ENCODE measurements at regions not wholly inside any gene's neighbourhood (a gene's known extent, or its start where the extent isn't known, plus 50 kb on each side); places are given as distances from the start of the nearest gene placed in this dataset.
A peak's percentile ranks its signal among the peaks of the same experiment; 100 is the strongest.
"Not testable (repeated sequence)": the region's sequence is repeated elsewhere in the genome, so short reads cannot be mapped to it uniquely, and the experiment has no call there.

DNA sequence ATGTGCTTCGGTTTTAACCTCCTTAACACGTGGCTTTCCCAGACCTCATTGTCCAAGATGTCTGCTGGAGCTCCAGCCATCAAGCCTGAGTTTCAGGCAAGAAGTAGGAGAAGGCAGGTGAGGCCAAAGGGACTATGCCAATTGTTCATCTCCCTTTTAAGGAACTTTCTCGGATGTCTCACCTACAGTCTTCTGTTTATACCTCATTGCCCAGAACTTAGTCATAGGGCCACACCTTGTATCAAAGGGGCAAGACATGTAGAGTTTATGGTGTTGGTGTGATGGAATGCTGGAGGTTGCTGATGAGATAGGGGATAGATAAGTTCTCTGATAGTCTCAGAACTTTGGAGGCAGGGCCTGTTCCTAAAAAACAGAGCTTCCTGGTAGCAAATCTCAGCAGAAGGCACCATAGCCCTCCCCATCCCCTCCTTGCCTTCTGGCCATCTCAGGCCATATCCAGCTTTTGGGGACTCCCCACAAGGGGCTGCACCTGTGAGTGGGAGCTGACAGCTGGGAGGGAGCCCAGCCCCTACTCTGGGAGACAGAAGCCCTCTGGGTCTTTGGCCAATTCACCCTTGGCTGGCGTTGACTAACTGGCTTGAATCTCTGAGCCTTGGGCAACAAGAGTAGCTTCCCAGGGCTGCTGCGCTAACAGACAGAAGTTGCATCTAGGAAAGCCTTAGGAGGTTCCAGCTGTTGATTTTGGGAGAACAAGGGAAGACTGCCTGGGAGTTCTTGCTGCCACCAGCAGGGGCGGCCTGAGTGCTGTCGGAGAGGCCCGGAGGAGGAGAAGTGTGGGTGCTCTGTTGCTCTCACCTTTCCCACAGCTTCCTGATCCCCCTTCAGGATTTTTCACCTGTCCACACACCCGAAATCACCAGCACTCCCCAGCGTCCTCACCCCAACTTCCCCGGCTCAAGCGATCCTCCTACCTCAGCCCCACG is 149.8 kb upstream of the THY1 start:
- TF ChIP-seq, protein P1, sequence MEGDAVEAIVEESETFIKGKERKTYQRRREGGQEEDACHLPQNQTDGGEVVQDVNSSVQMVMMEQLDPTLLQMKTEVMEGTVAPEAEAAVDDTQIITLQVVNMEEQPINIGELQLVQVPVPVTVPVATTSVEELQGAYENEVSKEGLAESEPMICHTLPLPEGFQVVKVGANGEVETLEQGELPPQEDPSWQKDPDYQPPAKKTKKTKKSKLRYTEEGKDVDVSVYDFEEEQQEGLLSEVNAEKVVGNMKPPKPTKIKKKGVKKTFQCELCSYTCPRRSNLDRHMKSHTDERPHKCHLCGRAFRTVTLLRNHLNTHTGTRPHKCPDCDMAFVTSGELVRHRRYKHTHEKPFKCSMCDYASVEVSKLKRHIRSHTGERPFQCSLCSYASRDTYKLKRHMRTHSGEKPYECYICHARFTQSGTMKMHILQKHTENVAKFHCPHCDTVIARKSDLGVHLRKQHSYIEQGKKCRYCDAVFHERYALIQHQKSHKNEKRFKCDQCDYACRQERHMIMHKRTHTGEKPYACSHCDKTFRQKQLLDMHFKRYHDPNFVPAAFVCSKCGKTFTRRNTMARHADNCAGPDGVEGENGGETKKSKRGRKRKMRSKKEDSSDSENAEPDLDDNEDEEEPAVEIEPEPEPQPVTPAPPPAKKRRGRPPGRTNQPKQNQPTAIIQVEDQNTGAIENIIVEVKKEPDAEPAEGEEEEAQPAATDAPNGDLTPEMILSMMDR (IDR thresholded peaks at IDR 0.05) = no peak
- TF ChIP-seq POLR2AphosphoS5 (IDR thresholded peaks at IDR 0.05; ENCODE audit: insufficient read depth in 1 of 2, low read depth in 1 of 2) (no peak), POLR2A (IDR thresholded peaks at IDR 0.05) (no peak)
- intact Hi-C loops (cut with DNase I) = no loop called here
- no peak for DNase-seq (ENCODE audit: extremely low spot score in 2 of 2)

DNA sequence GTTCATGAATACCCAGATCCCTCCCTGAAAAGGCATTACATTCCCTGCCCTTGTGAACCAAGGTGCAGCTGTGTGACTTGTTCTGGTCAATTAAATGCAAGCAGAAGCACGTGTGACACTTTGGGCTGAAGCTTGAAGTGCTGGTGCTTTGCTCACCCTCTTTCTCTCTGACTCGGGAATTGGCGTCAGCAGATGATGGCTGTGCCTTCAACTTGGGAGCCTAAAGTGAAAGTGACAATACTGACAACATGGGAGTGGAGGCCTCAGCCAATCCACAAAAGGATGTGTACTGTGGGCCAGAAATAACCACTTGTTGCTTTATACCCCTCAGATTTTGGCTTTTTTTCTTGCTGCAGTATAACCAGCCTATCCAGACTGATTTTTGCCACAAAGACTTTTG is 148.3 kb upstream of the THY1 start:
- intact Hi-C loops (cut with DNase I) = no loop called here

More for the DNA sequence above, 149.8 kb upstream of the THY1 start:
- peaks cover 12% of the 10 kb centered on the region for H3K4me1 ChIP-seq
- H3K27ac ChIP-seq = no peak overlapping the region
- H3K36me3 ChIP-seq = no peaks in the 10 kb centered on the region
- H3K9me3 ChIP-seq = no peaks in the 10 kb centered on the region
- H3K4me3 ChIP-seq = no peak overlapping the region
- H3K27me3 ChIP-seq = no peaks in the 10 kb centered on the region

DNA sequence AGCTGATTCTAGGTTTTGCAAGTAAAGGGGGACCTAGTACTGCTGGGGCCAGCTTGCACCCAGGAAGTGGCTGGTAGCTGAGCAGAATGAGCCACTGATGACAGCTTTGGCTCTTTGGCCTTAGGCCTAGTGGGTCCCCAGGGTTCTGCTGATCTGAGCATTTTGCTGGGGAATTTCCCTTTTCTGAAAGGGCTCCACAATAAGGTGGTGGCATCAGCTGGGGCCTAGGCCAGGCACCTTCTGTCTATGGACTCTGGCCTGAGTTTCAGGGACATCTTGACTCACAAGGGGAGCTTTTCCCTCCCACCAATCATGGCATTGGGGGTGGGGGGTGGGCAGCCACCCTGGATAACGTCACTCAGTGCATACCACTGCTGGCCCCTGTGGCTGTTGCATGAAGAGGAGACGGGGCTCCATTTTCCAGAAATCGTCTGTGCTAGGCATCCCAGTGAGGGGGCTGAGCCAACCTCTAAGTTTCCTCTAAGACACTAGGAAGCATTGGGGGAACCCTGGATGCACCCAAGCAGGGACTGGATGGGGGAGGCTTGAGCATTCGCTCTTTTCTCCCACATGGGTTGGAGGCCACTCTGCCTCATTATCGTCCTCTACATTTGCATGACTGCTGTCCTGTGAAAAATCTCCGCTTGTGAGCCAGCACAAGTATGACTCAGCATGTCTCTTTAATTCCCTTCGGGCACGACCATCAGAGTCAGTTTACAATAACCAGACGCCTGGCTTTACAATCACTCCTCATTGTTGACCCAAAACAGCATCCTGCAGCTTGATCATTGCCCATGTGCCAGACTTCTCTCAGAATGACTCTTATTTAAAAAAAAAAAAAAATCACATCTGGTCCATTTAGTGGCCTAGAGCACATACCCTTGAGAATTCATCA is 145.0 kb upstream of the THY1 start:
- H3K27ac ChIP-seq = peak overlapping the region; percentile 39
- H3K4me3 ChIP-seq = no peak overlapping the region
- peaks cover 16% of the 10 kb centered on the region for H3K4me1 ChIP-seq
- TF ChIP-seq POLR2A (IDR thresholded peaks at IDR 0.05) (no peak), POLR2AphosphoS5 (IDR thresholded peaks at IDR 0.05; ENCODE audit: insufficient read depth in 1 of 2, low read depth in 1 of 2) (no peak)
- TF ChIP-seq, protein P1 (IDR thresholded peaks at IDR 0.05) = no peak
- no peaks in the 10 kb centered on the region for H3K27me3 ChIP-seq
- H3K36me3 ChIP-seq = no peaks in the 10 kb centered on the region
- H3K9me3 ChIP-seq = no peaks in the 10 kb centered on the region
- DNase-seq (ENCODE audit: extremely low spot score in 2 of 2) = no peak
- intact Hi-C loops (cut with DNase I) = no loop called here

More for the DNA sequence above, 148.3 kb upstream of the THY1 start:
- H3K36me3 ChIP-seq = no peaks in the 10 kb centered on the region
- H3K27ac ChIP-seq = no peak overlapping the region
- DNase-seq (ENCODE audit: extremely low spot score in 2 of 2) = no peak
- H3K9me3 ChIP-seq = no peaks in the 10 kb centered on the region
- no peak overlapping the region for H3K4me3 ChIP-seq
- H3K4me1 ChIP-seq = peaks cover 16% of the 10 kb centered on the region
- no peaks in the 10 kb centered on the region for H3K27me3 ChIP-seq
- TF ChIP-seq POLR2AphosphoS5 (IDR thresholded peaks at IDR 0.05; ENCODE audit: insufficient read depth in 1 of 2, low read depth in 1 of 2) = no peak
- TF ChIP-seq, protein P1 (IDR thresholded peaks at IDR 0.05) = no peak
- no peak for TF ChIP-seq POLR2A (IDR thresholded peaks at IDR 0.05)

DNA sequence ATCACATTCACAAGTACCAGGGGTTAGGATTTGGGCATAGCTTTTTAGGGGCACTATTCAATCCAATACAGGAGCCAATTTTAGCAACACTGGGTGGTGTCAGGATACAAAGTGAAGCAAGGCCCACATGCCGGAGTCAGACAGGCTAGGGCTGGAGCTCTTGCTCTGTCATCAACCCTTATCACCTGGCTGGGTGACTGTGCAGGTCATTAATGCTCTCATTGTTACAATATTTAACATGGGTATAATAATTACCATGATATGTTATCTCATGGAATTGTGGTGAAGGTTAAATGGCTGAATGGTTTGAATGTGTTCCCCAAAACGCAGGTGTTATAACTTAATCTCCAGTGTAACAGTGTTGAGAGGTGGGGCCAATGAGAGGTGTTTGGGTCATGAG is 143.3 kb upstream of the THY1 start:
- DNase-seq (ENCODE audit: extremely low spot score in 2 of 2) = no peak
- H3K27ac ChIP-seq = no peak overlapping the region
- H3K4me3 ChIP-seq = no peak overlapping the region
- peaks cover 16% of the 10 kb centered on the region for H3K4me1 ChIP-seq
- no peaks in the 10 kb centered on the region for H3K36me3 ChIP-seq
- intact Hi-C loops (cut with DNase I) = no loop called here
- no peak for TF ChIP-seq POLR2A (IDR thresholded peaks at IDR 0.05)
- TF ChIP-seq POLR2AphosphoS5 (IDR thresholded peaks at IDR 0.05; ENCODE audit: insufficient read depth in 1 of 2, low read depth in 1 of 2) = no peak
- TF ChIP-seq, protein P1 (IDR thresholded peaks at IDR 0.05) = no peak
- H3K9me3 ChIP-seq = no peaks in the 10 kb centered on the region
- H3K27me3 ChIP-seq = no peaks in the 10 kb centered on the region

DNA sequence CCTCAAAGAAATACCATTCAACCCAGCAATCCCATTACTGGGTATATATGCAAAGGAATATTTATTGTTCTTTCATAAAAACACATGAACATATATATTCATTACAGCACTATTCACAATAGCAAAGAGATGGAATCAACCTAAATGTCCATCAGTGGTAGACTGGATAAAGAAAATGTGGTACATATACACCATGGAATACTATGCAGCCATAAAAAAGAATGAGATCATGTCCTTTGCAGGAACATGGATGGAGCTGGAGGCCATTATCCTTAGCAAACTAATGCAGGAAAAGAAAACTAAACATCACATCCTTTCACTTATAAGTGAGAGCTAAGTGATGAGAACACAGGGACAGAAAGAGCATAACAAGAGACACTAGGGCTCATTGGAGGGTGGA is 142.7 kb upstream of the THY1 start:
- intact Hi-C loops (cut with DNase I); H3K36me3 ChIP-seq; H3K27ac ChIP-seq; H3K4me3 ChIP-seq; H3K9me3 ChIP-seq; DNase-seq (ENCODE audit: extremely low spot score in 2 of 2); H3K27me3 ChIP-seq: not testable (repeated sequence)
- H3K4me1 ChIP-seq = peaks cover 16% of the 10 kb centered on the region
